ENCODE measurements at regions not wholly inside any gene's neighbourhood (a gene's known extent, or its start where the extent isn't known, plus 50 kb on each side); places are given as distances from the start of the nearest gene placed in this dataset.
"Not testable (repeated sequence)": the region's sequence is repeated elsewhere in the genome, so short reads cannot be mapped to it uniquely, and the experiment has no call there.

- DNase-seq (ENCODE audit: low spot score), result no peak
Measured at GRCh38 chr5:44252545-44252944, 136.7 kb downstream of the FGF10 start.

GRCh38 chr5:44246986-44247385, 142.2 kb downstream of the FGF10 start:
- no peak for DNase-seq (ENCODE audit: low spot score)

- no peak for DNase-seq (ENCODE audit: low spot score)
Measured at GRCh38 chr5:44245935-44246334, 143.3 kb downstream of the FGF10 start.

GRCh38 chr5:44242791-44243190, 146.4 kb downstream of the FGF10 start:
- no peak for DNase-seq (ENCODE audit: low spot score)

GRCh38 chr5:44236040-44236439, 153.2 kb downstream of the FGF10 start:
- no peak for DNase-seq (ENCODE audit: low spot score)

- DNase-seq (ENCODE audit: low spot score), result no peak
Measured at GRCh38 chr5:44233691-44234090, 155.5 kb downstream of the FGF10 start.

GRCh38 chr5:44225231-44226160, 163.7 kb downstream of the FGF10 start:
- no peak for DNase-seq (ENCODE audit: low spot score)

- DNase-seq (ENCODE audit: low spot score), result no peak
Measured at GRCh38 chr5:44199408-44199807, 189.8 kb downstream of the FGF10 start.

DNA sequence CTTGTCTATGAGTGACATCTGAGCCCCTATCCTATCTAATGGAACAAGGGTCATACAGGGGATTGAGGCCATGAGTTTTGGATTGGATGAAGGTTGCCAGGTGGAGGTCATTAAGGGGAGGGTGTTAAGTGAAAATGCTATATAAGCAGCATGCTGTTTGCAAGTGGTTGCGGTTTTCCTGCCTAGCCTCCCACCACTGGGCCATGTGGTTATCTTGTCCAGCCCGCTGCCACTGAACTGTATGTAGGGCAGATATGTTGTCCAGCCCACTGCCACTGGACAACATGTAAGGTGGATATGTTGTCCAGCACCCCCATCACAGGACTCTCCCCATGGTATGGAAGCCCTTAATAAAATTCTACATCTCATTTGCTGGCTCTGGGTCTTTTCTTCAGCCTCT, 200.0 kb downstream of the FGF10 start:
- DNase-seq (ENCODE audit: low spot score), result no peak

- DNase-seq (ENCODE audit: low spot score), result no peak
Measured at GRCh38 chr5:44187973-44188372, 201.2 kb downstream of the FGF10 start.

DNA sequence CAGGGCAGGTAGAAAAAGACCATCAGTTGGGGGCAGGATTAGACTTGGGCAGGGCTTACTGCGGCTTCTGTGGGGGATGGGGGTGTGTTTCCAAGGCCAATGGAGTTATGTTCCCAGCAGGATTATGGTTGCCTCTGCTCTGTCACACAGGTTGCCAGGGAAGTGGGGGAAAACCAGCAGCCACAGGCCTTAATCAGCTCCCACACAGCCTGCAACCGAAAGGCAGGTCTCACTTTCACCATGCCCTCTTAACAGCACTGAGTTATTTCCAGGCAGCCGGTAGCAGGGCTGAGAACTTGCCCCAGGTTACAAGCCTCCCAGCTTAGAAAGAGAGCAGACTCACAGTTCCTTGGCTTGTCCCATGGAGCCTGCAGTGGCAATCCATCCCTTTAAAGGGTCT, 205.5 kb downstream of the FGF10 start:
- no peak for DNase-seq (ENCODE audit: low spot score)

- no peak for DNase-seq (ENCODE audit: low spot score)
Measured at GRCh38 chr5:44183312-44183711, 205.9 kb downstream of the FGF10 start.

GRCh38 chr5:44178414-44178813, 210.8 kb downstream of the FGF10 start:
- DNase-seq (ENCODE audit: low spot score), result no peak

- DNase-seq (ENCODE audit: low spot score), result no peak
Measured at GRCh38 chr5:44167540-44167939, 221.7 kb downstream of the FGF10 start.

DNA sequence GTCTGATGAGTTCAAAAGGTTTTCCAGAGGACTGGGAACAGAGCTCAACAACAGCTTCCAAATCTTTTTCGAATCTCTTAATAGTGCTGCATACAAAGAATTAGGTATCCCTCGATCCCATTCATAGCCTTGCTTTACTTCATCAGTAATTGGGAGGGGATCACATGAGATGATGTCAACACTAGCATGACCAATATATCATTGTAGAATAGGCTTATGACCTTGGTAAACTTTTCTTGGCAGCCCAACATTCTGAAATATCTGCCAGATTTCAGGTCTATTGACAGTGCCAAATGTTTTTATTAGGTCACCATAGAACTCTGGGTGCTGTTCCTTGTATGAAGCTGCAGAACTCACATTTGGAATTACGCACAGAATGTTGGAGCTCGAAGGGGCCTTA, 228.9 kb downstream of the FGF10 start:
- DNase-seq (ENCODE audit: low spot score), result no peak

- DNase-seq (ENCODE audit: low spot score), result no peak
Measured at GRCh38 chr5:44150075-44150723, 239.0 kb downstream of the FGF10 start.

- DNase-seq (ENCODE audit: low spot score), result not testable (repeated sequence)
Measured at GRCh38 chr5:44117947-44118346, 271.3 kb downstream of the FGF10 start.

GRCh38 chr5:44108232-44108631, 281.0 kb downstream of the FGF10 start:
- not testable (repeated sequence) for DNase-seq (ENCODE audit: low spot score)

GRCh38 chr5:44099643-44100042, 289.6 kb downstream of the FGF10 start:
- no peak for DNase-seq (ENCODE audit: low spot score)

DNA sequence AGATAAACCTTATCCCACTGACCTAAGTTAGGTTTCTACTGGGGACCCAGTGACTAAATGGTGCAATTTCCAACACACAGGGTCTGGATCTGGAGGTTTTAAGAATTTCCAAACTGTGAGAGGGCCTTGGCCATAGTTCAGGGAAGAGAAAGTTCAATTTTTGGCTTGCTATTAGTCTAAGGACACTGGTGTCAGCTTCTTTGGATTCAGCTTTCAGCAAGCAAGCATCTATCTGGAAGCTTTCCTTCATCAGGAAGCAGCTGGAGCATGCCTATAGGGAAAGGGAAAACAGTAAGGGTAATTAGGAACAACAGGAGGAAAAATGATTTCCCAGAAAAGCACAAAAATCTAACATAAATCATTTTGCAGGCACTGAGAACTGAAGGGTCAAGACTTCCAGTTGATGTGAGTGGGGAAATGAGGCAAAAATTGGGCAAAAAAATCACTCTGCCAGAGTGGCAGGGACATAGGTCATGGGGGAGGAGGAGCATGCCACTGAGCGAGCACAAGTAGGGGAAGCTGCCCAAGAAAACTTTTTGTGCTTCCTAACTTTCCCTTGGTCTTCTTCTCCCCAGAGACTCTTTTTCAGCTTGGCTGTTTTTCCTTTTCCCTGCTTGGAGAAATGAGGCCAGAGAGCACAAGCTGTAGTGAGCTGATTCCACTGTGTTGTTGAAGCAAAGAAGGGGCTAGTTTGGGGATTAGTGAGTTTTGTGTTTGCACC, 299.6 kb downstream of the FGF10 start:
- no peak for DNase-seq (ENCODE audit: low spot score)

DNA sequence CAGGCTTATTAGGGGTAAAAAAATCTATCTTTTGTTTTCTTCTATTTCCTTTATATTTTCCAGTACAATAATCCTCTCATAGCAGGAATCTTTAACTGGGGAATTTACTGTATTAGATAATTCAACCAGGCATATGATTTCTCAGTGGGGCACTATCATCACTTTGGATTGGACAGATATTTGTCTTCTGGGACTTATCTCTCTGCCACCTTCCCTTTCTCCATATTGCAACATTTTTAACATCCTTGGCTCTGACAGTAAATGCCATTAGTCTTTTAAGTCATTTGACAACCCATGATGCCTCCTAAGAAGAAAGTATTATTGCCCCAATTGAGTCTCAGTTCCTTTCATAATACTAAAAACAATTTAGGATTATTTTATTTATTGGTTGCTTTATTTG, 304.1 kb downstream of the FGF10 start:
- DNase-seq (ENCODE audit: low spot score), result no peak

- DNase-seq (ENCODE audit: low spot score), result not testable (repeated sequence)
Measured at GRCh38 chr5:44074547-44074946, 314.7 kb downstream of the FGF10 start.

DNA sequence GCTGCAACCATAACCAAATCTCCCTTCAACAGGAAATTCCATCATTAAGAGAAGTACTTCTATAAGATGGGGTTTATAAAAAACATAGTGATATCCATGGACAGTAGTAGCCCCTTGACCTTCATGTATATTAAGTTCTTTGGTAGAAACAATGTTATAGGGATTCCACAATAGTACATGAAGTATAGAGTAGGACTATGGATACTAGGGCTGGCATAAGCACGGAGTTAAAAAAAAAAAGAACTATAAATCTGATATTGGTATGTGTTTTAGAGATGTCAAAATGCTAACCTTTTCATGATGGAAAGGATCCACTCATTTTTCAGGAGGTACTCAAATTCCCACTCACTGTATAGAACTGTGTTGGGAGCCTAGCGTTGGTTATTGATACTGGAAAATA, 337.6 kb downstream of the FGF10 start:
- no peak for DNase-seq (ENCODE audit: low spot score)
